ENCODE measurements at regions not wholly inside any gene's neighbourhood (a gene's known extent, or its start where the extent isn't known, plus 50 kb on each side); places are given as distances from the start of the nearest gene placed in this dataset.

GRCh38 chr6:156533872-156534524 lies 243.2 kb upstream of the ARID1B start:
- no peak for TF ChIP-seq CTCF (IDR thresholded peaks at IDR 0.05)
- no peak for TF ChIP-seq EZH2 (IDR thresholded peaks at IDR 0.05)

Data from neural progenitor cell (in vitro differentiated cells).